Thoracic aorta (tissue), 2 donors: ENCODE measurements at regions not wholly inside any gene's neighbourhood (a gene's known extent, or its start where the extent isn't known, plus 50 kb on each side); places are given as distances from the start of the nearest gene placed in this dataset.

ENCODE experiments used
- ATAC-seq: fragments of 150-250 bp; one replicate; pipeline ENCODE4 v1.8.0; 2017; ENCODE audit warnings: low read depth; ENCODE audit not compliant: insufficient number of reproducible peaks, low FRiP score
- DNase-seq: peaks from one replicate; pipeline ENCODE4 v3.0.0-alpha.2; 2020; ENCODE audit warnings: low spot score
- H3K27ac ChIP-seq, 2 donors: fragments of 200-600 bp; sonication (generic); 1 replicate in 1 of 2; 2 replicates in 1 of 2; pipeline ENCODE4 v1.5.1; 2016; ENCODE audit warnings: mild to moderate bottlenecking in 2 of 2, moderate library complexity in 2 of 2
- H3K27me3 ChIP-seq: fragments of 200-600 bp; sonication (generic); replicated peaks from 2 replicates; pipeline ENCODE4 v1.6.0; 2016; ENCODE audit warnings: mild to moderate bottlenecking; ENCODE audit not compliant: insufficient read depth
- H3K36me3 ChIP-seq: fragments of 200-600 bp; sonication (generic); one replicate; pipeline ENCODE4 v1.5.1; 2016
- H3K4me1 ChIP-seq, 2 donors: fragments of 200-600 bp; sonication (generic); 1 replicate in 1 of 2; 2 replicates in 1 of 2; pipeline versions ENCODE4 v1.5.1 to v1.6.0; 2016; ENCODE audit warnings: low read depth in 2 of 2, mild to moderate bottlenecking in 1 of 2; ENCODE audit not compliant: control insufficient read depth in 1 of 2
- H3K4me3 ChIP-seq: fragments of 200-600 bp; sonication (generic); 2 replicates; pipeline ENCODE4 v1.5.1; 2016; ENCODE audit warnings: mild to moderate bottlenecking
- H3K9me3 ChIP-seq: fragments of 200-600 bp; sonication (generic); 2 replicates; pipeline ENCODE4 v1.5.1; 2016
- CTCF ChIP-seq: fragments of 200-600 bp; sonication (generic); IDR thresholded peaks from one replicate; pipeline ENCODE4 v1.5.1; 2019; ENCODE audit warnings: antibody characterized with exemption

GRCh38 chr13:83498481-83499190, 383.6 kb downstream of the SLITRK1 start:
- Histone ChIP-seq H3K27me3 (no peaks in the 10 kb centered on the region), H3K9me3 (no peaks in the 10 kb centered on the region), H3K4me1 (no peaks in the 10 kb centered on the region), H3K4me3 (no peak overlapping the region), H3K36me3 (no peaks in the 10 kb centered on the region), H3K27ac (no peak overlapping the region)
- DNase-seq (no peak), ATAC-seq (no peak)
- no peak for TF ChIP-seq CTCF

GRCh38 chr13:83498045-83498444, 384.2 kb downstream of the SLITRK1 start:
- no peaks in the 10 kb centered on the region for H3K27me3 ChIP-seq
- no peak for DNase-seq
- H3K4me3 ChIP-seq: no peak overlapping the region
- H3K4me1 ChIP-seq: no peaks in the 10 kb centered on the region
- H3K27ac ChIP-seq: no peak overlapping the region
- no peak for TF ChIP-seq CTCF
- no peak for ATAC-seq
- no peaks in the 10 kb centered on the region for H3K36me3 ChIP-seq
- no peaks in the 10 kb centered on the region for H3K9me3 ChIP-seq

DNA sequence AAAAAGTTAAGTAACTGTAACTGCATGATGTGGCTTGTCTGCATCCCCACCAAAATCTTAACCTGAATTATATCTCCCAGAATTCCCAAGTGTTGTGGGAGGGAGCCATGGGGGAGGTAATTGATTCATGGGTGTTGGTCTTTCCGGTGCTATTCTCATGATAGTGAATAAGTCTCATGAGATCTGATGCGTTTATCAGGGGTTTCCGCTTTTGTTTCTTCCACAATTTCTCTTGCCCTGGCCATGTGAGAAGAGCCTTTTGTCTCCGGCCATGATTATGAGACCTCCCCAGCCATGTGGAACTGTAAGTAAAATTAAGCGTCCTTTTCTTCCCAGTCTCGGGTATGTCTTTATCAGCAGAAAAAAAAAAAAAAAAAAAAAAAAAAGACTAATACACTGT, 385.8 kb downstream of the SLITRK1 start:
- ATAC-seq (no peak), DNase-seq (no peak)
- no peak for TF ChIP-seq CTCF

GRCh38 chr13:83485101-83485500, 397.2 kb downstream of the SLITRK1 start:
- H3K27ac ChIP-seq: no peak overlapping the region
- H3K36me3 ChIP-seq: no peaks in the 10 kb centered on the region
- no peak for DNase-seq
- no peaks in the 10 kb centered on the region for H3K27me3 ChIP-seq
- no peaks in the 10 kb centered on the region for H3K9me3 ChIP-seq
- no peak overlapping the region for H3K4me3 ChIP-seq
- TF ChIP-seq CTCF: no peak
- no peak for ATAC-seq
- H3K4me1 ChIP-seq: no peaks in the 10 kb centered on the region

More for the DNA sequence above, 385.8 kb downstream of the SLITRK1 start:
- Histone ChIP-seq H3K4me1 (no peaks in the 10 kb centered on the region), H3K27me3 (no peaks in the 10 kb centered on the region), H3K4me3 (no peak overlapping the region), H3K9me3 (no peaks in the 10 kb centered on the region), H3K27ac (no peak overlapping the region), H3K36me3 (no peaks in the 10 kb centered on the region)

- ATAC-seq: no peak
- Histone ChIP-seq H3K9me3 (peaks cover 3% of the 10 kb centered on the region), H3K27ac (no peak overlapping the region), H3K36me3 (no peaks in the 10 kb centered on the region), H3K4me1 (no peaks in the 10 kb centered on the region), H3K27me3 (no peaks in the 10 kb centered on the region), H3K4me3 (no peak overlapping the region)
- TF ChIP-seq CTCF: no peak
- DNase-seq: no peak
Observed at GRCh38 chr13:83471011-83471410, 411.3 kb downstream of the SLITRK1 start.
